Skin epidermis (tissue), 12 donors: ENCODE measurements at regions not wholly inside any gene's neighbourhood (a gene's known extent, or its start where the extent isn't known, plus 50 kb on each side); places are given as distances from the start of the nearest gene placed in this dataset.

Experiments
- H3K27ac ChIP-seq, 21 experiments: fragments of 200-600 bp; sonication (generic) in 11 of 21; one replicate each; pipeline ENCODE4 v1.5.0; 2020; ENCODE audit warnings: mild to moderate bottlenecking in 3 of 21, inconsistent platforms in 2 of 21, moderate library complexity in 2 of 21
- H3K4me3 ChIP-seq, 7 experiments: fragments of 200-600 bp; sonication (generic) in 2 of 7; one replicate each; pipeline ENCODE4 v1.5.0; 2020; ENCODE audit warnings: inconsistent platforms in 2 of 7, mild to moderate bottlenecking in 2 of 7, moderate library complexity in 1 of 7

DNA sequence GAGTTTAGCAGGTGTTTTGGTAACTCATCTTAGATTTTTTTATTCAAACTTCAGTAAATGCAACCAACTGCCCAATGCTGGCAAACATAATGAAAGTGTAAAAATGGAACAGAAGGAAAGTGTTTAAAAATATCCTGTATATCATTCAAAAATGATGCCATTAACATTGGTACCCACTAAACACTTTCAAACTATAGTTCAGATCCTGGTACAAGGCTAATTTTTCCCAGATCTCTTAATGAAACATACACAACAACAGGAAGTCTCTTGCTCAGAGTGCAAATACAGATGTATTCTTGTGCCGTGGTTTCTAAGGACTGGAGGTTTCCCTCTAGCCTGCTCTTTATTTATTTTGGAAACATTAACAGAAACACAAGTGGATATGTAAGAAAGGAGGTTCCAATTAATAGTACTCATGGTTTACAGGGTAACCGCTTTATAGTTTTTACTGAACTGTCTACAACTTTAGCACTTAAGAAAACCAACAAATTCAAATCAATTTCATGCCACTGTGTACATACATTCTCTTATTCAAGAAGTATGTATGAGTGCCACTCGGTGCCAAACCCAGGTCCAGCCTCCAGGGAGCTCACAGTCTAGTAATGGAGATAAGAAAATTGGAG, 176.0 kb upstream of the AKR1E2 start:
- Histone ChIP-seq H3K27ac (peak overlapping the region in 10 of 21 experiments; percentile 9 to 66 (median 44)), H3K4me3 (no peak overlapping the region)

- Histone ChIP-seq H3K4me3 (no peak overlapping the region), H3K27ac (peak overlapping the region in 2 of 21 experiments; percentile 15 to 56)
These were observed 176.5 kb upstream of the AKR1E2 start for GRCh38 chr10:4649471-4649870.

GRCh38 chr10:4648999-4649398, 177.0 kb upstream of the AKR1E2 start:
- Histone ChIP-seq H3K27ac (no peak overlapping the region), H3K4me3 (no peak overlapping the region)

DNA sequence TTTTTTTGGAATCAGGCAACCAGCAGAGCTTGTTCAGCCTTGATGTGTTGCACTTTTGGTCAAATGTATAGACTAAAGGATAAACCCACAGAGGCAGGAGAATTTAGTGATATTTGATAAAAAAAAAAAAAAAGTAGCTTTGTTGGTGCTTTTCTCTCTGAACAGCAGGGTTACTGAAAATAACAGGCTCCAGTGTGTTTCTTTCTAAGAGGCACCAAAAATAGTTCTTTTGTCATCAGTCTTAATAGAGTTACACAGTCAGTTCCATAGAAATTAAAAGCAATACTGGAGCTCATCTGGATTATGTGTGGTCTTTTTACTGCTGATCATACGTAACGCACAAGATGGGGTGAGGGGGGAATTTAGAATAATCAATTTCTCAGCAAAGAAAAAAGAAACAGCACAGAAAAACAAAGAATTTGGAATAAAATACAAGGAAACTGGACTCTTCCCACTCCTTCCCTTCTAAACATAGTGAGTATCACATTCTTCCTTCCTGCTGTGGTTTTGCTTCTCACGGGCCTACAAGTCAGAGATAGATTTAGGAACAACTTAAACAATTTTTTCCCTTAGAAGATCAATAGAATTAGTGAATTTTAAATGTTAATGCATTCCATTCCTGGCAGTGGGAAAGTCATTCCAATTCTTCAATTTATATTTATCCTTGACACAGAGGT, 178.8 kb upstream of the AKR1E2 start:
- Histone ChIP-seq H3K4me3 (no peak overlapping the region), H3K27ac (no peak overlapping the region)

GRCh38 chr10:4646547-4646946, 179.5 kb upstream of the AKR1E2 start:
- Histone ChIP-seq H3K4me3 (no peak overlapping the region), H3K27ac (no peak overlapping the region)

DNA sequence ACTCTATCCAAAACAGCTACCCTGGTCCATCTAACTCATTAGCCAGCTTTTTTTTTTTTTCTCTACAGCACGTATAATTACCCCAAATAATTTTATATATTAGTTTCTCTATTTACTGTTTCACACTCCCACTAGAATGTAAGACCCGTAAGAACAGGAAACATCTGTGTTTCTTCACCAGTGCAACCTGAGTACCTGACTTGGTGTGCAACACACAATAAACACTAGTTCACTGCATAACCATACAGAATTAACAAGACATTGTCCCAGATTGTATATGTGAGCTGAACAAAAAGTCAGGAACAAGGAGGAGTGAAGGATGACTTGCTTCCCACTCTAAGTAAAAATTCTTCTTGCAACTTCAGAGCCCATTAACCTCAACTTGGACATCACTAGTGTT, 180.2 kb upstream of the AKR1E2 start:
- H3K27ac ChIP-seq = no peak overlapping the region
- no peak overlapping the region for H3K4me3 ChIP-seq

- H3K27ac ChIP-seq = no peak overlapping the region
- H3K4me3 ChIP-seq = no peak overlapping the region
These were observed 182.5 kb upstream of the AKR1E2 start for GRCh38 chr10:4643471-4643870.

GRCh38 chr10:4639960-4640359, 186.0 kb upstream of the AKR1E2 start:
- no peak overlapping the region for H3K4me3 ChIP-seq
- peak overlapping the region in 2 of 21 experiments; percentile 43 to 44 for H3K27ac ChIP-seq

DNA sequence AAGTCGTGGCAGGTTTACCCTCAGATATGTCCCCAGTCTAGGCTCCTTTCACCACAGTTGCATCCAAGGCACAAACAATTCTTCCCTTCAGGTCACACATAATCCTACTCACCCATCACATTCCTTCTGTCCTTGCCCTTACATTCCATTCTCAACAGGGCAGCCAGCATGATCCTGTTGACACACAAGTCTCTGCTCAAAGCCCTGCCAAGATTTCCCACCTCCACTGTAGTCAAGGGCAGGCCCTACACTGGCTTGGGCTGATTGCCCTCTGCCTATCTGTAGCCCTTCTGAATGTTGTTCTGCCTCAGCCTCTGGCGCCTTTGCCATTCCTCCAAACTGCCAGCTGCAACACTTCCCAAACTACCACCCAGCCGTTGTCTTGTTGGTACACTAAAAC, 187.9 kb upstream of the AKR1E2 start:
- no peak overlapping the region for H3K27ac ChIP-seq
- H3K4me3 ChIP-seq = no peak overlapping the region

GRCh38 chr10:4637657-4638056, 188.3 kb upstream of the AKR1E2 start:
- H3K27ac ChIP-seq = no peak overlapping the region
- H3K4me3 ChIP-seq = no peak overlapping the region

GRCh38 chr10:4635883-4636282, 190.1 kb upstream of the AKR1E2 start:
- Histone ChIP-seq H3K27ac (no peak overlapping the region), H3K4me3 (no peak overlapping the region)

GRCh38 chr10:4635388-4635787, 190.6 kb upstream of the AKR1E2 start:
- H3K27ac ChIP-seq = no peak overlapping the region
- H3K4me3 ChIP-seq = no peak overlapping the region

GRCh38 chr10:4633776-4634175, 192.2 kb upstream of the AKR1E2 start:
- no peak overlapping the region for H3K4me3 ChIP-seq
- no peak overlapping the region for H3K27ac ChIP-seq

GRCh38 chr10:4633186-4633585, 192.8 kb upstream of the AKR1E2 start:
- H3K27ac ChIP-seq = no peak overlapping the region
- no peak overlapping the region for H3K4me3 ChIP-seq

- no peak overlapping the region for H3K27ac ChIP-seq
- H3K4me3 ChIP-seq = no peak overlapping the region
These were observed 193.2 kb upstream of the AKR1E2 start for GRCh38 chr10:4632757-4633156.

DNA sequence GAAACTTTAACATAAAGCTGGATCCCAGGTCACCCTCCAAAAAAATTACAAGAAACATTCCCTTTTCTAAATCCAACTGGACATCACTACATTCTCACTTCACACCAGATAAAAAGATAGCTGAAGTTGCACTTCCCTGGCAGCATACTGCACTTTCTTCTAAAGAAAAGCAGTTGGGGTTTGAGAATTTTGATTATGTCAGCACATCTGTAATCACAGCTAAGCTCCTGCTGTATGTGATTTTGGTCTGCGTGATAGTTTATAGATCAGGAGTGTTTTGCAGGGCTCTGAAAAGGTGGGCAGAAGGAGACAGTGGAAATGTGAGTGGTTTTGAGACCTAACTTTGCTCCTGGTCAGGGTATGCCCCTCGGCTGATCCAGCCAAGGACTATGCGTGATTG, 199.1 kb upstream of the AKR1E2 start:
- H3K27ac ChIP-seq = no peak overlapping the region

DNA sequence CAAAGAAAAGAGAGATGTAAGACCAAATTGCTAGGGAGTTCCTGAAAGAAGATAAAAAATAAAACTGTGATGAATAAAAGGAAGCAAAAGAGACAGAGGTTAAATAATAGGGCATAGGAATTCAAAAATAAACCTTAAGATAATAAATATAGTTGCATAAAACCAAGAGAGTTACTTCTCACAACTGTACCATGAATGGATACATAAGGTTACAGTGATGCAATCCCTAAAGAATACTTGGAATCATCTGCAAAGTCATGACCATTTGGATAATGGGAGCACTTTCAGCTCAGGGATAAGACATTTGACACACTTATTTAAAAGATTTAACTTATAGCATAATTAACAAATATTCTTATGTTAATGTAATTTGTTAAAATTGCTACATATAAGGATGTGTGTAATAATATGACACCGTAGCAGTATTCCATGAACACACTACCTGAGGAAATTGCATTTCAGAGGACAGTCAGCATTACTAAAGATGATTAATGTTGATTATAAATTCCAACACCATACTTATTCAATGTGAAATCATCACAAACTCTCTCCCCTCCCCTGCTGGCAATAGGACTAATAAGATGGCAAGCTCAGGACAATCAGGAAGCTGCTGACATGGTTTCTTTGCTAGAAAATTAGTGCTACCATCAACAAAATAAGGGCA, 202.1 kb upstream of the AKR1E2 start:
- no peak overlapping the region for H3K27ac ChIP-seq

More for the DNA sequence above, 199.1 kb upstream of the AKR1E2 start:
- H3K4me3 ChIP-seq = no peak overlapping the region

GRCh38 chr10:4623200-4623599, 202.8 kb upstream of the AKR1E2 start:
- no peak overlapping the region for H3K27ac ChIP-seq
- no peak overlapping the region for H3K4me3 ChIP-seq

More for the DNA sequence above, 202.1 kb upstream of the AKR1E2 start:
- H3K4me3 ChIP-seq = no peak overlapping the region

DNA sequence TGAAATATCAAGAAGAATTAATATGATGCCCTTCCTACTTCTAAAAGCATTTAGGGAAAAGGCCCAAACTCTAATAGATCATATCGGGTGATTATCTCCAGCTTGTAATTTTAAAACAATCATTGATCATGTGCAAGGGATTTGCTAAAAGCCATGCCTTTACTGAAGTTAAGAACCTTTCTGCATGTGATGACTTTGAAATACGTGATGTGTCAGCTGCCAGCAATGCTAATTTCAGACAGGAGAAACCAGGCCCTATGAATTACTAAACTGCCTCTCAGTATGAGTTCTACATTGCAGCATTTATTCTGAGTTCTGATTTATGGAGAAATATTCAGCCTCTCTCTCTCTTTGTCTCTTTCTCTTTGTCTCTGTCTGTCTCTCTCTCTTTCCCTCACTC, 203.6 kb upstream of the AKR1E2 start:
- no peak overlapping the region for H3K4me3 ChIP-seq
- no peak overlapping the region for H3K27ac ChIP-seq

DNA sequence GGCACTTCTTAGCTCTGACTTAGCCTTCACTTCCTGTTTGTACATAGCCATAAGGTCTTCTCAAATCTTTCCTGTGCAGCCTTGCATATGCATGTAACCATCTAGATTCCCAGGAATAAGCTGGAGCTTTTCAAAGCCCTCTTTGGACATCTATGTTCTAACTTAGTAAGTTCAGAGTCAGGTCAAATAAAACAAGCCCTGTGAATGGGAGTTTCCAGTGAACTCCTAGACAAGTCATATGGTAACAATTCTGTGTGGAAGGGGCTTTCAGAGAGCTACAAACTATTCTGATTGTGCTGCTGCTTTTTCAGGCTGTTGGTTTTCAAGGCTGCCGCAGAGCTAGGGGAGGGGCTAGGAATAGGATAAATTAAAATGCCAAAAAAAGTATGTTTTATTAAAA, 208.4 kb upstream of the AKR1E2 start:
- no peak overlapping the region for H3K4me3 ChIP-seq
- no peak overlapping the region for H3K27ac ChIP-seq

- H3K27ac ChIP-seq = no peak overlapping the region
These were observed 211.0 kb upstream of the AKR1E2 start for GRCh38 chr10:4615042-4615441.

More at GRCh38 chr10:4615042-4615441, 211.0 kb upstream of the AKR1E2 start:
- no peak overlapping the region for H3K4me3 ChIP-seq
